Activated CD4-positive, CD25-positive, alpha-beta regulatory T cell treated with anti-CD3 and anti-CD28 coated beads, Interleukin-2, amount 50 U/mL, for 72 hours (primary cell): ENCODE measurements at regions not wholly inside any gene's neighbourhood (a gene's known extent, or its start where the extent isn't known, plus 50 kb on each side); places are given as distances from the start of the nearest gene placed in this dataset.
"Not testable (repeated sequence)": the region's sequence is repeated elsewhere in the genome, so short reads cannot be mapped to it uniquely, and the experiment has no call there.

Experiments used
- DNase-seq: peaks from one replicate; pipeline ENCODE4 v3.0.0; 2021

DNA sequence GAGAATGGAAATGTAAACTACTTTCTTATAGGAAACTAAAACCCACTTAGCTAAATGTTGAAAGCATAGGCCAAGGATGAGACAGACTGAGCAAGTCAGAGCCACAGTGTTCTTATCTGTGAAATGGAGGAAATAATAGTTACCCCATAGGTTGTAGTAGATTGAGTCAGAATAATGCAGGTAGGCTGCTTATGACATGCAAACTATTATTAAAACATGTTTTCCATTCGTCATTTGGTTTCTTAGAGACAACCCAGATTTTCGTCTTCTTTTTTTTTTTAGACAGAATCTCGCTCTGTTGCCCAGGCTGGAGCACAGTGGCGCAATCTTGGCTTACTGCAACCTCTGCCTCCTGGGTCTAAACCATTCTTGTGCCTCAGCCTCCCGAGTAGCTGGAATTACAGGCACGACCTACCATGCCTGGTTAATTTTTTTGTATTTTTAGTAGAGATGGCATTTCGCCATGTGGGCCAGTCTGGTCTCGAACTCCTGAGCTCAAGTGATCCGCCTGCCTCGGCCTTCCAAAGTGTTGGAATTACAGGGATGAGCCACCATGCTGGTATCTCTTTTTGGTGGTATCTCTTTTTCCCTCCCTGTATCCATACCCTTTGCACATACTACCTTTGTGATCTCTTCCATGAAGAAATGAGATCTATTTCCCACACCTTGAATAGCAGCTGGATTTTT lies 196.5 kb upstream of the ZNF217 start:
- no peak for DNase-seq

DNA sequence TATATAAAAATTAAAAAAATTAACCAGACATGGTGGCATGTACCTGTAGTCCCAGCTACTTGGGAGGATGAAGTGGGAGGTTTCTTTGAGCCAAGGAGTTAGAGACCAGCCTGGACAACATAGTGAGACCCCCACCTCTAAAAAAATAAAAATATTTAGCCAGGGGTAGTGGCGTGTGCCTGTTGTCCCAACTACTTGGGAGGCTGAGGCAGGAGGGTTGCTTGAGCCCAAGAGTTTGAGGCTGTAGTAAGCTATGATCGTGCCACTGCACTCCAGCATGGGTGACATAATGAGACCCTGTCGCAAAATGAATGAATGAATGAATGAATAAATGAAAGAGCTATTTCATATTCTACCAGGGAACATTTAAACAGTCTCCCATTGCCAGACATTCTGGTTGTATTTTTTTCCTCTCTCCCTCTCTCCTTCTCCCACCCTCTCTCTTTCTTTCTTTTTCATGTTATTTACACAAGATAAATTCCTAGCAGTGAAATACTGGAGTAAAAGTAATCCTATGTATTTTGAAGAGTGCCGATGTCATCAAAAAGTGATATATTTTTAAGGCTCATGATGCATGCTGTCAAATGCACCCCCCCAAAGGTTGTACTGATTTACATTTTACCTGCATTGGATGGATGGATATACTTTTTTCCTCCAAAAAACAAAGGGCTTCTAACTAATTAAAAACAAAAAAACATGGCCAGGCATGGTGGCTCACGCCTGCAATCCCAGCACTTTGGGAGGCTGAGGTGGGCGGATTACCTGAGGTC lies 194.8 kb upstream of the ZNF217 start:
- DNase-seq, result no peak

DNA sequence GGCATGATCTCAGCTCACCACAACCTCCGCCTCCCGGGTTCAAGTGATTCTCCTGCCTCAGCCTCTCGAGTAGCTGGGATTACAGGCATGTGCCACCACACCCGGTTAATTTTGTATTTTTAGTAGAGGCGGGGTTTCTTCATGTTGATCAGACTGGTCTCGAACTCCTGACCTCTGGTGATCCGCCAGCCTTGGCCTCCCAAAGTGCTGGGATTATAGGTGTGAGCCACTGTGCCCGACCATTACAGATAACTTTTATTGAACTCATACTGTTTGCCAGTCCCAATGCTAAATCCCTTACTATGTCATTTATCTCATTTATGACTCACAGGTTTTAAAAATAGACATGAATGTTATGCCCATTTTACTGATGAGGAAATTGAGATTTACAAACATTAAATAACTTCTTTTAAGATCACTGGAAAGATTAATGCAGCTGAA lies 193.9 kb upstream of the ZNF217 start:
- DNase-seq, result not testable (repeated sequence)

DNA sequence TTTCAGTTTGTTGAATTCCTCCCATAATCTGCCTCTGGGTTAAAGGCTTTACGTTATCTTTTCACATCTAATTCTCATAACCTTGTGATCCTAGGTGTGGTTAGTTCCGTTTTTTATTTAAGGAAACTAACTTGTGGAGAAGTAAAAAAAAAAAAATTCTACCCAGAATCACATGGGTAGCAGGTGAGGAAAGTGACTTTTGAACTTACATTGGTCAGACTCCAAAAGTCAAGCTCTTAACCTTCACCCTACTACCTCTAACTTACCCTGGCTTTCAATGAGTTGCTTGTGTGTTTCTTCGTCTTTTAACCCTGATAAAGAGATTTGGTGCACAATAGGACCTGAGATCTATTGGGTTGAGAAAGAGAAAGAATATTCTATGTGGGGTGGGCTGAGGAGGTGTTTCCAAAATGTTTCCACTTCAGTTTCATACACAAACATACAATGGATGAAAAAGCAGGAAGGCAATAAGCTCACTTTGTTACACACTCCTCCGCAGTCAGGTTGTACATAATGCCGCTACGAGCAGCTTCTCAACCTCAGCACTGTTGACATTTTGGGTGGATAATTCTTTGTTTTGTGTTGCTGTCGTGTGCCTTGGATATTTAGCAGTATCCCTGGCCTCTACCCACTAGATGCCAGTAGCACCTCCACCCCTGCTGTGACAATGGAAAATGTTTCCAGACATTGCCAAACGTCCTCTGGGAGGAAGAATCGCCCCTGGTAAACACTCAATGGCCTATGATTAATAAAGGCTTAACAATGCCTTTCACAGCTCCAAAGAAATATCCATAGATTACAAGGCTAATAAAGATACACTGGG lies 193.0 kb upstream of the ZNF217 start:
- DNase-seq, result no peak

DNA sequence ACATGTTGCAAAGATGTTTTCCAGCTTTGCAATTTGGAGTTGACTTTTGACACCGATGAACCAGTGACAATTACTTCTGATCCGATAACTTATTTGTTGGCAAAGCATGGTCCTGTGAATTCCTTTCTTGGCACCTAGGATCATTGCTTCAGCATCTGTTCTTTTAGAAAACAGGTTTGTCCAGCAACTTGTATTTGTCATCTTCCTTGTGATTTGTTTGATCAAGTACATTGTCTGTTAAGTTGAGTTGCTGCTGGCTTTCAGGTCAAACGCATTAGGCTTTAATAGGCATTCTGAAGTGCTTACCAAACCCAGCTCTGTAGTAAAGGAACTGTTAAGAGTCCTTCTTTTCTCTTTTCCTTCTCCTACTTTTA lies 192.4 kb upstream of the ZNF217 start:
- no peak for DNase-seq

DNA sequence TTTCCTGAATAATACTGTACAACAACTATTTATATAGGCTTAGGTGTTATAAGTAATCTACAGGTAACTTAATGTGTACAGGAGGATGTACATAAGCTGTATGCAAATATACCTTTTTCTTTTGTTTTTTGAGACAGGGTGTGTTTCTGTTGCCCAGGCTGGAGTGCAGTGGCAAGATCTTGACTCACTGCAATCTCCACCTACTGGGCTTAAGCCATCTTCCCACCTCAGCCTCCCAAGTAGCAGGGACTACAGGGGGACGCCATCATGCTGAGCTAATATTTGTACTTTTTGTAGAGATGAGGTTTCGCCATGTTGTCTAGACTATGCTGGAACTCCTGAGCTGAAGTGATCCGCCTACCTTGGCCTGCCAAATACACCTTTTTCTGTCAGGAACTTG lies 191.7 kb upstream of the ZNF217 start:
- no peak for DNase-seq

DNA sequence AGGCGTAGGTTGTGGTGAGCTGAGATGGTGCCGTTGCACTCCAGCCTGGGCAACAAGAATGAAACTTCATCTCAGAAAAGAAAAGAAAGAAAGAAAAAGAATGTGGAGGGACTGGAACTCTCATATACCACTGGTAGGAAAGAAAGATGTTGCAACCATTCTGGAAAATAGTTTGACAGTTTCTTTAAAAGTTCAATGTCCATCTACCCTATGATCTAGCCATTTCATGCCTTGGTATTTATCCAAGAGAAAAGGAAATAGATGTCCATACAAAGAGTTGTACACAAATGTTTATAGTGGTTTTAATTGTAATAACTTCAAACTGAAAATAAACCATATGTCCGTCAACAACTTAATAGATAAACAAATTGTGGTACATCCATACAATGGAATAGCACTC lies 190.1 kb upstream of the ZNF217 start:
- DNase-seq, result no peak

DNA sequence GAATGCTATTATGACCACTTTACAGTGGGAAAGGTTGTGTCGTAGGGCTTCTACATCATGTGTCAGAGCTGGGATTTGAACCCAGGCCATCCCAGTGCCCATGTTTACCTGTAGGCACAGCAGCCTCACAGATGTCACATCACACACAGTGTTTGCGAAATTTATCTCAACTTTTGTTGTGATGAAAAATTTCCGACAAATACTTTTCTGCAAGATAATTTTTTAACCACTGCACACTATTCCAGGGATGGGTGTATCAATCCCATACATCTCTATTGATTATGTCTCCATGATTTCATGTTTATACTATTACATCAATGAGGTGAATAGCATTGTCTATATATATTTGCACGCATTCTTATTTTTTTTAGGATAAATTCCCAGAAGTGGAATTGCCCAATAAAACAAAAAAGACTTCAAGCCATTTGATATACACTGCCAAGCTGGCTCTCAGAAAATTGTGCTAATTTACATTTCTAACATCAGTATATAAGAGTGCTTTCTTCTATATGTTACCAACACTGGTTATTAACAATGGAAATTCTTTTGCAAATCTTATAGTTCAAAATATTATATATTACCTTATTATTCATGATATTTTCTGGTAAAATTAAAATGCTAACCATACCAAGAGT lies 189.1 kb upstream of the ZNF217 start:
- DNase-seq, result no peak

DNA sequence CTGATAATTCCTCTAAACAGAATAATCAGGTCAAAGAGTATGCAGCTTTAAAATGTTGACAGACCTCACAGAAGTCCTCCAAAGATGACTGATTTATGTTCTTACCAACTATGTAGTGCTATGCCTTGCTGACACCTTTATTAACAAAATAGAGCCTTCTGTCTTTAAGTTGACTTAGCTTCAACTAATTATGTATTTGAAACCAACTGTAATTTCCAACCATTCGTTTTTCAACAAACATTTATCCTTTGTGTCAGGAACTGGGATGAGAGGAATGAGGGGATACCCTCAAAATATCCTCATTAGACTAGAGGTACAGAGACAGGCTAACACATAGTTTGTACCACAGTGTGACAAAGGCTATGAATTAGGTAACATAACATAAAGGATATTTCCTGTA lies 186.2 kb upstream of the ZNF217 start:
- DNase-seq, result no peak

DNA sequence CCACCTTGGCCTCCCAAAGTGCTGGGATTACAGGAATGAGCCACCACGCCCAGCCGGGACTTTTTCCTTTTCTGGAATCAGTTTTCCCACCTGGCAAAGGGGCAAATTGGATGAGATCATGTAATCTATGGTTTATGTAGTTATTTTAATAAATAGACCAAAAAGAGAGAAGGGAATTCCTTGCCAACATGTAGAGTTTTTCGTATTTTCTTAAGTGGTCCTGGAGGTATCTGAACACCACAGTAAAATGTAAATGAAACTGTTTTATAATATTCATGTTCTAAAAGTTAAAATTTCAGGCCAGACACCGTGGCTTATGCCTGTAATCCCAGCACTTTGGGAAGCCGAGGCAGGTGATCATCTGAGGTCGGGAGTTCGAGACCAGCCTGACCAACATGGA lies 185.1 kb upstream of the ZNF217 start:
- DNase-seq, result no peak

DNA sequence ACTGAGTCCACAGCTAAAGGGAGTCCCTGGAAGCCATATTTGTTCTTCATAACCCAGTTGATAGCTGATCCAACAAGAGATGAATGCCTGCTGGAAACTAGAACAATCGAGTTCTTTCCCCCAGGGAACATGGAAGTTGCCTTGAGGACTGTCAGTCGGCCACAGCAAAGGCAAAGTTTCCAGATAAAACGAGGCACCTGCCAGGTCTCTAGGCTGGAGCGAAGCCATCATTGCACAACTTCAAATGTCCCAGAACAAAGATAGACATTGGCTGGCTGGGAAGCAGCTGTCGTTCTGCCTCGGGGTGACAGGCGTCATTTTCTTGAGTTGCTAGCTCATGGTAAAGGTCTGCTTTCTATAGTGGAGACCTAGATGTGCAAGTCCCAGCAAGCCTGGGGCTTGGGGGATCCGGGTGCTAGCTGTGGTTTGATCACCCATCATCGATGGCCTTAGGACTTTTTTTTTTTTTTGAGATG lies 184.4 kb upstream of the ZNF217 start:
- no peak for DNase-seq

DNA sequence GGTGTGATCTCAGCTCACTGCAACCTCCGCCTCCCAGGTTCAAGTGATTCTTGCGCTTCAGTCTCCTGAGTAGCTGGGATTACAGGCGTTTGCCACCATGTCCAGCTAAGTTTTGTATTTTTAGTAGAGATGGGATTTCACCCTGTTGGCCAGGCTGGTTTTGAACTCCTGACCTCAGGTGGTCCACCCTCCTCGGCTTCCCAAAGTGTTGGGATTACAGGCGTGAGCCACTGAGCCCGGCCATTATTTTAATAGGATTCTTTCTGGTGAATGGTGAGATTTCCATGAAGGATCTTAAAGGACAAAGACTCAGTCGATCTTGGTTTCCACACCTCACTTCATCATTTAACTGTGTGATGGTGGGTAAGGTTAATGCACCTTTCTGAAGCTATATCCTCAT lies 183.8 kb upstream of the ZNF217 start:
- DNase-seq, result not testable (repeated sequence)

DNA sequence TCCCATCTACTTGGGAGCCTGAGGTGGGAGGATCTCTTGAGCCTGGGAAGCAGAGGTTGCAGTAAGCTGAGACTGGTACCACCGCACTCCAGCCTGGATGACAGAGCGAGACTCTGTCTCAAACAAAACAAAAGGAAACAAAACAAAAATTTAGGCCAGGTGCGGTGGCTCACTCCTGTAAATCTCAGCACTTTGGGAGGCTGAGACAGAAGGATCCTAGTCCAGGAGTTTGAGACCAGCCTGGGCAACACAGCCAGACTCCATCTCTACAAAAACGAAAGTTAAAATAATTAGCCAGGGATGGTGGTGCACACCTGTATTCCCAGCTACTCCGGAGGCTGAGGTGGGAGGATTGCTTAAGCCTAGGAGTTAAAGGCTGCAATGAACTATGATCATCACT lies 183.2 kb upstream of the ZNF217 start:
- no peak for DNase-seq

DNA sequence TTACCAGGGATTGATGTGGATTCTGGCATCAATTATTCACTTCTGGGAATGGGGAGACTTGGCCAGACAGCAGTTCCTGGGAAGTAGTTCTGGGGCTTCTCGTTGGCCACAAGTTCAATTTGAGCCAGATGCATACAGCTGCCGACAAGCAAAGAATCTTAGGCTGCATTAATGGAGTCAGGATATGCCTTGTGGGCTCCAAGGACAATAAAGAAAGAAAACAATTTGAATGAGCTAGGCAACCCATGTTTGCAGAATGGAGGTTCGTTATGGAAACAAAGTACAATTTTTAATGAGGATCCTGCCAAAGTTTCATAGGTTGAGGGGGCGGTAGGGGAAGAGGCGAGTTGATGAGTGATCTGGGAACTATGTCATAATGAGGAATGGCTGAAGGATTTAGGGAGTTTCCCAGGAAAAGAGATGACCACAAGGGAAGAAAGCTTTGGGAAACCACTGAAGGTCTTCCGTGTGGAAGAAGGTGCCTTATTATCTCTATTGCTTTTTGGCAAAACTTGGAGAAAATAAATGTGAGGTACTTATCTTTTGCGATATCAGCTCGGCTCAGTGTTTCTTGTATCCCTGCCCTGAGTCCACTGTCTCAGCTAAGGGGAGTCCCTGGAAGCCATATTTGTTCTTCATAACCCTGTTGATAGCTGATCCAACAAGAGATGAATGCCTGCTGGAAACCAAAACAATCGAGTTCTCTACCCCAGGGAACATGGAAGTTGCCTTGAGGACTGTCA lies 181.0 kb upstream of the ZNF217 start:
- DNase-seq, result no peak

DNA sequence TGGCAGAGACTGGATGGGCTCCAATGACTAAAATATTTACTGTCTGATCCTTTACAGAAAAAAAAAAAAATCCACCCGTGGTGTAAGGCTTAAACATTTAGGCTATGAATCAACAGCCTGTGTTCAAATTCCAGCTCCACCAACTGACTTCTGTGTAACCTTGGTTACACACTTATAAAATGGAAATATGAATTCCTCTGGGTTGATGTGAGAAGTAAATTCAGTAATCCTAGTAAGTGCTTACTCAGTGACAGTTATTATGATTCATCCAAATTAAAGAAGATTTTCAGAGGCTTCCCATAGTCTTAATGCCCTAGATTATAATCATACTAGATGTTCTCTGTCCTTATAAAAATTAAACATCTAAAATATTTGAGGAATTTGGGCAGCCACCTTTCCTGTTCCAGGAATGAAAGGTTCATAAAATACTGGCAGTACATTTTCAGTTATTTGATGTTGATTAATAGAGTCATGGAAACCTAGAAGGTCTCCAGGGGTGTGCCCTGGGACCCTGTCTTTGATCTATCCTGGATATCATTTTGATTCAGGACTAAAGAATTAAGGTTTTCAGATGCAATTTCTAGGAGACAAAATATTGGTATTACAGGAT lies 180.3 kb upstream of the ZNF217 start:
- no peak for DNase-seq

DNA sequence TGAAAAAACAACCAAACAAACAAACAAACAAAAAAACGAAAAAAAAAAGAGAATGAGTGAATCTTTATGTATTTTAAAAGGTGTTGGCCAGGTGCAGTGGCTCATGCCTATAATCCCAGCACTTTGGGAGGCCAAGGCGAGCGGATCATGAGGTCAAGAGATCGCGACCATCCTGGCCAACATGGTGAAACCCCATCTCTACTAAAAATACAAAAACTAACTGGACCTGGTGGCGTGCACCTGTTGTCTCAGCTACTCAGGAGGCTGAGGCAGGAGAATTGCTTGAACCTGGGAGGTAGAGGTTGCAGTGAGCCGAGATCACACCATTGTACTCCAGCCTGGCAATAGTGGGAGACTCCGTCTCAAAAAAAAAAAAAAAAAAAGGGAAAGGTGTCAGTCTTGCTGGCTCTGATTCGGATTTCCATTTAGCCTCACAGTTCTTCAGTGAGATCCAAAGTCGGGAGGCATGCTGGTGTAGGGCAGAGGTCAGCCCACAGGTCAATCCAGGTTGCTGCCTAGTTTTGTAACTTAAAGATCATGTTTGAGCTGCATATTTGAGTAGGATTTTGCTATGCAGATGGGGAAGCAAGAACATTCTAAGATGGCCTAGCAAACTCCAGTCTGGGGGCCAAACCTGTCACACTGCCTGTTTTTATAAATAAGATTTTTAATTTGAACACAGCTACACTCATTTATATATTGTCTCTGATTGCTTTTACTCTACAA lies 179.6 kb upstream of the ZNF217 start:
- not testable (repeated sequence) for DNase-seq

DNA sequence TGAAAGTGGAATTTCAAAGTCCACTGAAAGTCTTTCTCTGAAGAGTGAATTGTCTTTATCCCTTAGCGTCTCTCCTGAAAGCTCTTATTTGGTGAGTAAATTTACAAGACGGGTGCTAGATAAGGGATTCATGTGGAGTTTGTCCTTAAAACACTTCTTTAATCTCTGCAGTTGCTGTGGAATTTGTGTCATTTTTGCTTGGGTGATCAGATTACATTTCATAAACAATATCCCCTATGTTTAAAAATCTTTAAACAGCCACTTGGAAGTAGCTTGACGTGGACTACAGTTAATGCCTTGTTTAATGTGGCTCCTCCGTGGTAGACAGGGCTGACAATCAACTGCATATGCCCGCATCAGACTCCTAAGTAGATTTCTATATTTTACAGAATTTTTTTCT lies 175.4 kb upstream of the ZNF217 start:
- DNase-seq, result no peak

DNA sequence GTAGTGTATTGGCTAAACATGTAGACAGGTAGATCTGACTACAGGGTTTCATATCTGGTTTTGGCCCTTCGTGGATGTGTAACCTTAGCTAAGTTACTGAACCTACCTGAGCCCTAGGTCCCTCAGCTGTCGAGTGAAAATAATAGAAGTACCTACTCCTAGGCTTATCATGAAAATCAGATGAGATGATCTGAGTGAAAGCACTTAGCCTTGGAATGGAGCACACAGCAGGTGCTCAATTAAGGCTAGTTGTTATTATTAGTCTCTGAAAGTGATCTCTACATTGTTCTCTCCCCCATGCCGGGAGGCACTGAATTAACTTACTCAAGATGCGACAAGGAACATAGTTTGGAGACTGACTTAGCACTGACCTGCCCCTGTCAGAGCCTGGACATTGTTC lies 174.7 kb upstream of the ZNF217 start:
- DNase-seq, result no peak

DNA sequence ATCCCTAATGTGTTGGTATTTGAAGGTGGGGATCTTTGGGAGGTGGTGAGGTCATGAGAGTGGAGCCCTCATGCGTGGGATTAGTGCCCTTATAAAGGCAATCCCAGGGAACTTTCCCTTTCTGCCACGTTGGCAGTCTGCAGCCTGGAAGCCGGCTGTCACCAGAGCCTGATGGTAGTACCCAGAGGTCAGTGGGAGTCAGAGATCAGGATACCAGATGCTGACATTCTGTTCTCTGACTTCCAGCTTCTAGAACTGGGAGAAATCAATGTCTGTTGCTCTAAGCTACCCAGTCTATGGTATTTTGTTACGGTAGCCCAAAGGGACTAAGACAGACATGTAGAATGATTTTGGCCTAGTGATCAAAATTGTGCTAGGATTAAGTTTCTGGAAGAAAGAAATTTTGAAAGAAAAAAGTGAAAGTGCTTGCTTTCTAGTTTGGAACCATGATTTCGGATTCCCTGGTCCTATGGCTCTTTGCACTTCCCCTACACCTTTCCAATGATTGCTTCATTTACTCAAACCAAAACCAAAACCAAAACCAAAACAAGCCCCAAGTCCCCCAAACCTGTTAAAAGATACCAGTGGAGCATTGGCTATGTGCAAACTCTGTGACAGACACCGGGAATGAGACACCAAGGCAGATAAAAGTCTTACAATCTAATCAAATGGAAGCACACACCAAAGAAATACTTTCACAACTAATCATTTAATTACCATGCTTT lies 173.7 kb upstream of the ZNF217 start:
- DNase-seq, result no peak

DNA sequence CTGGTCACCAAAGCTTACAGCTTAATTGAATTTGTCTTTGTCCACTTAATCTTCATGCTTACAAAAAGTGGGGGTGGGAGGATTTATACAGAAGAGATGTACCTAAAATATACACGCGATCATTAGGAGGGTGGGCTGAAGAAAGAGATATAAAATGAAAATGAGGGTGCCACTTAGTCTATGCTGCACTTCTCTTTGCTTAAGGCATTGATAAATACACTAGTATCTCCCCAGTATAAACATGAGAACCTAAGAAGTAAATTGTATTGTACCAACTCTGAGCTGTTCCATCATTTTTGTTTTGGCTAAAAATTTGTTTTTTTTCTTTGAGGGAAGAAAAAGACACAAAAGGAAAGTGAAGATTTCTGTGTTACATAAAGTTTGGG lies 170.8 kb upstream of the ZNF217 start:
- DNase-seq, result no peak
